Retinal pigment epithelial cell (primary cell): ENCODE measurements at regions not wholly inside any gene's neighbourhood (a gene's known extent, or its start where the extent isn't known, plus 50 kb on each side); places are given as distances from the start of the nearest gene placed in this dataset.
"Not testable (repeated sequence)": the region's sequence is repeated elsewhere in the genome, so short reads cannot be mapped to it uniquely, and the experiment has no call there.

Experiments
- DNase-seq: peaks from one replicate; pipeline ENCODE4 v3.0.0-alpha.2; 2010; ENCODE audit warnings: low read depth
- H3K4me3 ChIP-seq: 2 replicates; pipeline ENCODE4 v1.5.1; 2011; ENCODE audit warnings: mild to moderate bottlenecking, low read length, control low read depth, moderate library complexity
- TF ChIP-seq, protein P1 (sequence below): conservative IDR thresholded peaks from 2 replicates; pipeline ENCODE4 v1.5.1; 2011; ENCODE audit warnings: low read depth, low read length, control low read depth, inconsistent platforms

DNA sequence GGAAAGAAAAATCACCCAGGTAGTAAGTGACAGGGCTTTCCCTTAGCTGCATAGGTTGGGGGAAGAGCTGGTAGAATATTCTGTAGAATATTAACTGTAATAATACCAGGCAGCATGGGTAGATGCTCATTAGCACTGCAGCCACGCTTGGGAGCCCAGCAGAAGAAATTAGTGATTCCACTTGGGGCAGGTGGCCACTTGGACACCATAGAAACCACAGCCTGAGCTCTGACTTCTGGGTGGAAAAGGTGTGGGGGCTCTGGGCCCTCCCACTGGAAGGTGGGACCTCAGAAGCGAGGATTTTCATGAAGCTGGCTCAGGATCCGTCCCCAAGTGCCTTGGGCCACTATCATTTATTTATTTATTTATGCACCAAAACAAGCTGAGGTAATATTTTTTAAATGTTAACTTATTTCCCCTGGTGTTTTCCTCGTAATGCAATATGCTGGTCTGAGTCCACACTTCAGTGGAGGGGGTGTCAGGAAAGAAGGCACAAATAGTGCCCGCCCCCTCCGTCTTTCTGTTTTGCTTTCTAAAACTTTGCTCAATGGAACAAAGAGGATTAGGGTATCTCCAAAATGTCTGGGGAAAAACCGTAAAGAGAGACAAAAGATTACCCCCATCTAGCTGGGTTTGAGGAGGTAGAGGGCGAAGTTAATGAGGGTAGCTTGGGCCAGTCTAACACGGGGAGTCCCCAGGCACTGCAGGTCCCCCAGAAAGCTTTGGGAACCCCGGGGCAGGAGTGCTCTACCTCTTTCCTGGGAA is 75.2 kb upstream of the GADD45A start:
- TF ChIP-seq, protein P1, sequence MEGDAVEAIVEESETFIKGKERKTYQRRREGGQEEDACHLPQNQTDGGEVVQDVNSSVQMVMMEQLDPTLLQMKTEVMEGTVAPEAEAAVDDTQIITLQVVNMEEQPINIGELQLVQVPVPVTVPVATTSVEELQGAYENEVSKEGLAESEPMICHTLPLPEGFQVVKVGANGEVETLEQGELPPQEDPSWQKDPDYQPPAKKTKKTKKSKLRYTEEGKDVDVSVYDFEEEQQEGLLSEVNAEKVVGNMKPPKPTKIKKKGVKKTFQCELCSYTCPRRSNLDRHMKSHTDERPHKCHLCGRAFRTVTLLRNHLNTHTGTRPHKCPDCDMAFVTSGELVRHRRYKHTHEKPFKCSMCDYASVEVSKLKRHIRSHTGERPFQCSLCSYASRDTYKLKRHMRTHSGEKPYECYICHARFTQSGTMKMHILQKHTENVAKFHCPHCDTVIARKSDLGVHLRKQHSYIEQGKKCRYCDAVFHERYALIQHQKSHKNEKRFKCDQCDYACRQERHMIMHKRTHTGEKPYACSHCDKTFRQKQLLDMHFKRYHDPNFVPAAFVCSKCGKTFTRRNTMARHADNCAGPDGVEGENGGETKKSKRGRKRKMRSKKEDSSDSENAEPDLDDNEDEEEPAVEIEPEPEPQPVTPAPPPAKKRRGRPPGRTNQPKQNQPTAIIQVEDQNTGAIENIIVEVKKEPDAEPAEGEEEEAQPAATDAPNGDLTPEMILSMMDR = no peak
- H3K4me3 ChIP-seq = no peak overlapping the region
- DNase-seq = no peak

DNA sequence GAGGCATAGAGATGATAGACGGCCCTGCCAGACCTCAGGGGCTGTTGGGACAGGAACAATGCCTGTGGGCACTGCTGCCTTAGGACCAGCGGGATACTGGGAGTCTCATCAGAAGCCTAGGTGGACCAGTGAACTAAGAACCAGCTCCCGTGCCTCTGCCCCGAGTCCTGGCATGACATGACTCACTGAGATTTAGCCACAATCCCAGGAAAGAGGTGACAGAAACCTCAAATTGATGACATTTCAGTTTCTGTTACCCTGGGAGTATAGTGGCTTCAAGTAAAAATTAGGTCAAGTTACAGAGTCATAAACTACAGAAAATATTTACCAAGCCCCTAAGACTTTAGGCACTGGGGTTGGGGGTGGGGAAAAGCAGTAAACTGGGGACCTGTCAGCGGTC is 74.6 kb upstream of the GADD45A start:
- no peak overlapping the region for H3K4me3 ChIP-seq
- TF ChIP-seq, protein P1 = no peak
- DNase-seq = no peak

DNA sequence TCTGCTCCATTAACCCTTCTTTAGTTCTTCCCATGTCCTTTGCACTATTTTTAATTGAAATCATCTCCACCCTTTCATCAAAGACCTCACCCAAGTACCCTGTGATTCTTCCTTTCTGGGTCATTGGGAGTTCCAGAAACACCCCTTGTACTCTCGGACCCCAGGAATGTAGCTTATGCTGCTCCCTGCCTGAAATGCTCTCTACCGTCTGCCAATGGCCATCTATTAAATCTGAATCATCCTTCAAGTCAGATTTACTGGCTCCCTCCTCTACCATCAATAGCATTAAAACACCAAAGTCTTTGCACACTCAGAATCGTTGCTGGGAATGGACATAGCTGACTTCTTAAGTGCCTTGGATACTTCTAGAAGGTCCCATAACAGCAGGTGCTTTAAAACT is 73.2 kb upstream of the GADD45A start:
- TF ChIP-seq, protein P1 = no peak
- no peak overlapping the region for H3K4me3 ChIP-seq
- no peak for DNase-seq

DNA sequence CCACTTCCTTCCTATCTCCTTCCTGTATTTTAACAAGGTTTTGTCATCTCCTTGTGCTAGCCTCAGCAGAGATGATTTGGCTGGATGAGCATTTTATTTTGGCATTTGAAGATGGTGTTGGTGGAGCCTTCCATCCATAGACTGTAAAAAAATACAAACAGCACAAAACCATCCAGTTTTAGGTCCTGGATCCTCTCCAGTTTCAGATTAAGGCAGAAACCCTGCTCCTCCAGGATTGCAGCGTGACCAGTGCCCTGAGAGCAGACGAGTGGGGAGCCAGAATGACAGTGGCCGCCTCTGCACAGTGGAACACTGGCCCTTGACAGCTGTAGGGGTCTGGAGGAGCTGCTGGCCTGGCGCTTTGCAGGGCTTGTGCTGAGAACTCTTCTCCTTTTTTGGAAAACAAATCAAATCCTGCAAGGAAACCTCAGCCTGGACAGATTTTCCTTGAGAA is 72.2 kb upstream of the GADD45A start:
- DNase-seq = no peak
- TF ChIP-seq, protein P1 = no peak

DNA sequence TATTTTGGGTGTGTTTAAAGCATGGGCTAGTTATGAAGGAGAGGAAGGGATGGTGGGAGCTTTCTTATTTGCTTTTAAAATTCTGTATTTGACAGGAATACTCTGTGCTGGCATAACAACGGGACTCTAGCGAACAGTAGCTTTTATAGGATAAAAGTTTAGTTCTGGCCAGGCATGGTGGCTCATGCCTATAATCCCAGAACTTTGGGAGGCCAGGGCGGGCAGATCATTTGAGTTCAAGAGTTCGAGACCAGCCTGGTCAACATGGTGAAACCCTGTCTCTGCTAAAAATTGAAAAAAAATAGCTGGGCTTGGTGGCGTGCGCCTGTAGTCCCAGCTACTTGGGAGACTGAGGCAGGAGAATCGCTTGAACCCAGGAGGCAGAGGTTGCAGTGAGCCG is 71.5 kb upstream of the GADD45A start:
- not testable (repeated sequence) for H3K4me3 ChIP-seq, DNase-seq

More for the DNA sequence above, 72.2 kb upstream of the GADD45A start:
- no peak overlapping the region for H3K4me3 ChIP-seq

DNA sequence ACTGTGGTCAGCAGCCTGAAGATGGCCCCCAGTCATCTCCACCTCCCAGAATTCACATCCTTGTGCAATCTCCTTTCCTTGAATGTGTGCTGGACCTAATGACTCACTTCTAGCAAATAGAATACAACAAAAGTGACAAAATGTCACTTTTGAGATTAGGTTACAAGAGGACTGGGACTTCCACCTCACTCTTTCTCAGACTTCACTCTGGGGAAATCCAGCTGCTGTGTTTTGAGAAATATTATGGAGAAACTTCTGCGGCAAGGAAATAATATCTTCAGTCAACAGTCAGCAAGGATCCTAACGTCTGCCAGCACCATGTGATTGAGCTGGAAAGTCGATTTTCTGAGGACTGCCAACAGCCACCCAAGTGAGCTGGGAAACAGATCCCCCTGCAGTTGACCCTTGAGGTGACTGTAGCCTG is 70.5 kb upstream of the GADD45A start:
- no peak overlapping the region for H3K4me3 ChIP-seq
- TF ChIP-seq, protein P1 = no peak
- DNase-seq = no peak

DNA sequence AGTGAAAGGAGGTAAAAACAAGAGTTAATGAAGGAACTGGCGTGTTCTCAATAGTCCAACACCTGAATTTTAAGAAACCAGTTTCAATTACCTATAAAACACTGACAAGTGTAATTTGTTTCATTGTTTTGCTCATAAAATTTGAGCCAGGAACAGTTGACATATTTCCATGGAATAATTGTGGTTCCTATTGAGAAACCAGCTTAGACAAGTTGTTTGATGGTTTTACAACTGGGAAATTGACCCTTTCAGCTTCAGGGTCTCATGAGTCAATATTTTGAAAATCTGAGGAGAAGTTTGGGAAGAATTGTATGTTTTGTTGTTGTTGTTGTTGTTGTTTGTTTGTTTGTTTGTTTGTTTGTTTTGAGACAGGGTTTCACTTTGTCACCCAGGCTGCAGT is 69.1 kb upstream of the GADD45A start:
- TF ChIP-seq, protein P1 = no peak
- no peak overlapping the region for H3K4me3 ChIP-seq
- no peak for DNase-seq
